OCI-LY7 (cell line): ENCODE measurements at regions not wholly inside any gene's neighbourhood (a gene's known extent, or its start where the extent isn't known, plus 50 kb on each side); places are given as distances from the start of the nearest gene placed in this dataset.

ENCODE experiments used
- CTCF ChIP-seq: fragments of 200-600 bp; sonication (generic); conservative IDR thresholded peaks from 2 replicates; pipeline ENCODE4 v1.5.1; 2014; ENCODE audit warnings: mild to moderate bottlenecking, antibody characterized with exemption, low read length, moderate library complexity, mixed read lengths
- EZH2phosphoT487 ChIP-seq: fragments of 200-600 bp; sonication (generic); IDR thresholded peaks from 2 replicates; pipeline ENCODE4 v1.6.1; 2018; ENCODE audit warnings: low read depth, borderline replicate concordance, mild to moderate bottlenecking, mixed run types, antibody characterized with exemption, low read length, moderate library complexity, mixed read lengths

- TF ChIP-seq CTCF, result no peak
- no peak for TF ChIP-seq EZH2phosphoT487
Measured at GRCh38 chrX:35622601-35623000, 175.5 kb upstream of the MAGEB16 start.
